ENCODE measurements at regions not wholly inside any gene's neighbourhood (a gene's known extent, or its start where the extent isn't known, plus 50 kb on each side); places are given as distances from the start of the nearest gene placed in this dataset.

DNA sequence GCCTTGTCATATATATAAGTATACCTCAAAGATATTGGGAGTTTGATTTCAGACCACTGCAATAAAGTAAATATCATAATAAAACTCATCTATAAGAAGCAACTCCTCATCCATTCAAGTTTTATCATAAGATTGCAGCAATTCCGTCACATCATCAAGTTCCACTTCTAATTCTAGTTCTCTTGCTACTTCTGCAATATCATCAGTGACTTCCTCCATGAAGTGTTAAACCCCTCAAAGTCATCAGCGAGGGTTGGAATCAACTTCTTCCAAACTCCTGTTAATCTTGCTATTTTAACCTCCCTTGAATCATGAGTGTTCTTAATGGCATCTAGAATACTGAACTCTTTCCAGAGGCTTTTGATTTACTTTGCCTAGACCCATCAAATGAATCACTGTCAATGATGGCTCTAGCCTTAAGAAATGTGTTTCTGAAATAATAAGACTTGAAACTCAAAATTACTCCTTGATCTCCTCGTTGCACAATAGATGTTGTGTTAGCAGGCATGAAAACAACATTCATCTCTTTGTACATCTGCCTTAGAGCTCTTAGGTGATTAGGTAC lies 88.3 kb downstream of the RPE65 start:
- intact Hi-C loops (cut with DNase I): no loop called here
- Histone ChIP-seq H3K36me3 (no peaks in the 10 kb centered on the region), H3K4me3 (no peak overlapping the region), H3K27ac (no peak overlapping the region), H3K9me3 (no peaks in the 10 kb centered on the region), H3K4me1 (peaks cover 0 to 12% (median 9%) of the 10 kb centered on the region in 3 donors), H3K27me3 (no peaks in the 10 kb centered on the region)
- DNase-seq: no peak
- no peak for TF ChIP-seq POLR2A (IDR thresholded peaks at IDR 0.05)
- TF ChIP-seq, protein P1, sequence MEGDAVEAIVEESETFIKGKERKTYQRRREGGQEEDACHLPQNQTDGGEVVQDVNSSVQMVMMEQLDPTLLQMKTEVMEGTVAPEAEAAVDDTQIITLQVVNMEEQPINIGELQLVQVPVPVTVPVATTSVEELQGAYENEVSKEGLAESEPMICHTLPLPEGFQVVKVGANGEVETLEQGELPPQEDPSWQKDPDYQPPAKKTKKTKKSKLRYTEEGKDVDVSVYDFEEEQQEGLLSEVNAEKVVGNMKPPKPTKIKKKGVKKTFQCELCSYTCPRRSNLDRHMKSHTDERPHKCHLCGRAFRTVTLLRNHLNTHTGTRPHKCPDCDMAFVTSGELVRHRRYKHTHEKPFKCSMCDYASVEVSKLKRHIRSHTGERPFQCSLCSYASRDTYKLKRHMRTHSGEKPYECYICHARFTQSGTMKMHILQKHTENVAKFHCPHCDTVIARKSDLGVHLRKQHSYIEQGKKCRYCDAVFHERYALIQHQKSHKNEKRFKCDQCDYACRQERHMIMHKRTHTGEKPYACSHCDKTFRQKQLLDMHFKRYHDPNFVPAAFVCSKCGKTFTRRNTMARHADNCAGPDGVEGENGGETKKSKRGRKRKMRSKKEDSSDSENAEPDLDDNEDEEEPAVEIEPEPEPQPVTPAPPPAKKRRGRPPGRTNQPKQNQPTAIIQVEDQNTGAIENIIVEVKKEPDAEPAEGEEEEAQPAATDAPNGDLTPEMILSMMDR (IDR thresholded peaks at IDR 0.05): no peak
- 37 to 38% methylated on average over 3 of the region's 3 CpGs for WGBS, 2 donors

DNA sequence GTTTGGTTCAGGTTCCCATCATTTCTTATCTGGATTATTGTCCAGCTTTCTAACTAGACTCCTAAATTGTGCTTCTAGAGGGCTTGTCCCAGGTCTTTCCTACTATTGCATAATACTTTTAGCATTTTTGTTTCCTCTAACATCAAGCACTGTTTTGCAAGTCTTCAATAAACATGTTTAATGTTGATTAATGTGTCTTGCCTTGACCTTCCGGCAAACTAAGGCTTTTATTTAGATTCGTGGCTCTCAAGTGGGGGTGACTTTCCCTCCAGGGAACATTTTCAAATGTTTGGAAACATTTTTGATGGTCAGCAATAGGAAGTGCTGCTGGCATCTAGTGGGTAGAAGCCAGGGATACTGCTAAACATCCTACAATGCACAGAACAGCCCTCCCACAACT lies 90.7 kb downstream of the RPE65 start:
- no peak for DNase-seq
- intact Hi-C loops (cut with DNase I): no loop called here
- Histone ChIP-seq H3K4me1 (peaks cover 0 to 15% (median 9%) of the 10 kb centered on the region in 3 donors), H3K27ac (peak overlapping the region in 1 of 4 donors; percentile 30), H3K36me3 (no peaks in the 10 kb centered on the region), H3K27me3 (no peaks in the 10 kb centered on the region), H3K9me3 (no peaks in the 10 kb centered on the region), H3K4me3 (no peak overlapping the region)
- WGBS, 2 donors: 34 to 35% methylated on average over 2 of the region's 2 CpGs
- no peak for TF ChIP-seq POLR2A (IDR thresholded peaks at IDR 0.05)
- TF ChIP-seq, protein P1 (IDR thresholded peaks at IDR 0.05): no peak

DNA sequence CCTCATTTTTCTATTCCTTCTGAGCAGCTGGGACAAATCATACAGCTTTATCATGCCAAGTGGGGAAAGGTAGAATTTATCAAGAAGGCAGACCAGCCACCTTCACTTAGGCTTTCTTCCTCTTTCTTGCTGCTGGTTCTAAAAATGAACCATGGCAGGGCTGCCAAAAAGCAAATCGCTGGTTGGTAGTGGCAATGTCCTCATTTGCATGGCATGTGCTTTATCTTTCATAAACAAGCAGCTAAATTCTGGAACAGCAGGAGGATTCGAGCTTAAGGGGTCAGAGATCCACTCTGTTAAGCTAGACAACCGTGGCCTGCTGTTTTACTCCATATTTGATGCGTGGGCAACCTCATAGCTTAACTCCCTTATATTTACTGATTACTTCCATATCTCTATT lies 91.3 kb downstream of the RPE65 start:
- TF ChIP-seq POLR2A (IDR thresholded peaks at IDR 0.05): no peak
- TF ChIP-seq, protein P1 (IDR thresholded peaks at IDR 0.05): no peak
- H3K9me3 ChIP-seq: no peaks in the 10 kb centered on the region
- peaks cover 0 to 15% (median 9%) of the 10 kb centered on the region in 3 donors for H3K4me1 ChIP-seq
- no peaks in the 10 kb centered on the region for H3K36me3 ChIP-seq
- 48 to 63% methylated on average over 4 of the region's 4 CpGs for whole genome bisulfite sequencing, 2 donors
- H3K4me3 ChIP-seq: no peak overlapping the region
- DNase-seq: no peak
- peak overlapping the region in 2 of 4 donors; percentile 2 to 30 for H3K27ac ChIP-seq
- intact Hi-C loops (cut with DNase I): no loop called here
- no peaks in the 10 kb centered on the region for H3K27me3 ChIP-seq

DNA sequence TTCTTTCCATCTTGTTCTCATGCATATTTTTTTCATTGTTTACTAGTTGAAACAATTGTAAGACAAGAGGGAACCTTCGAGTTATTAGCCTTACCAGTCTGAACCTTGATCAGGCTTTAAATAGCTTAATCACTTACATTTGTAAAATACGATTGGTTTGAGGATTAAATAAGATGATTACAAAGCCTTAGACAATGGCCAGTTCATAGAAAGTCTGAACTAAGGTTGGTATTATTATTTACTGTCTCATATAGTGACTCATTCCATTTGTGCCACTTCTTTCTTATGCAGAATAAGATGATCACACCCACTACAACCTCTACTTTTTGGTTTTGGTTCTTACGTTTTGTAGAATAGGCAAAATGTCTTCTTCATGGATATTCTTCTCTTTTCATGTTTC lies 94.1 kb downstream of the RPE65 start:
- Histone ChIP-seq H3K4me1 (peaks cover 0 to 15% (median 9%) of the 10 kb centered on the region in 3 donors), H3K36me3 (no peaks in the 10 kb centered on the region), H3K4me3 (no peak overlapping the region), H3K27me3 (no peaks in the 10 kb centered on the region), H3K9me3 (no peaks in the 10 kb centered on the region), H3K27ac (no peak overlapping the region)
- intact Hi-C loops (cut with DNase I): no loop called here
- TF ChIP-seq, protein P1 (IDR thresholded peaks at IDR 0.05): no peak
- no peak for TF ChIP-seq POLR2A (IDR thresholded peaks at IDR 0.05)
- no peak for DNase-seq
- 62 to 65% methylated on average over 3 of the region's 3 CpGs for WGBS, 2 donors

DNA sequence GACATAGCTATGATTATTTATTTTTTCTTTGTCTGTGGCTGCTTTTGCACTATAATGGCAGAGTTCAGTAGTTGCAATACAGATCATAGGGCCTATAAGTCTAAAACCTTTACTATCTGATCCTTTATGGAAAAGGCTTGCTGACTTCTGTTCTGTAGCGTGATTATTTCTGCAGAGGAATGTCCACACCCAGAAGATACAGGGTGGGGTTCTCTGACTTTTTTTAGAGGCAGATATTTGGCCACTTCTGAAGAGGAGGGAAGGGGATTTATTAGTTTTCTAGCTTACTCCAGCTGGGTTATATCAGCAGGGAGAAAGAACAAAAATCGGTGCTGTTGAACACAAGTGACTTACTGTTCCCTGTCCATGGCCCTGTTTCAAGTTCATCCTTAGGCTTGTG lies 97.6 kb downstream of the RPE65 start:
- Histone ChIP-seq H3K27me3 (no peaks in the 10 kb centered on the region), H3K4me1 (peaks cover 0 to 3% (median 0%) of the 10 kb centered on the region in 3 donors), H3K4me3 (no peak overlapping the region), H3K36me3 (no peaks in the 10 kb centered on the region), H3K27ac (no peak overlapping the region), H3K9me3 (no peaks in the 10 kb centered on the region)
- DNase-seq: no peak
- no peak for TF ChIP-seq POLR2A (IDR thresholded peaks at IDR 0.05)
- TF ChIP-seq, protein P1 (IDR thresholded peaks at IDR 0.05): no peak
- intact Hi-C loops (cut with DNase I): no loop called here
- 60 to 65% methylated on average over 2 of the region's 2 CpGs for WGBS, 2 donors
